GM18520 (cell line): ENCODE measurements at regions not wholly inside any gene's neighbourhood (a gene's known extent, or its start where the extent isn't known, plus 50 kb on each side); places are given as distances from the start of the nearest gene placed in this dataset.
"Not testable (repeated sequence)": the region's sequence is repeated elsewhere in the genome, so short reads cannot be mapped to it uniquely, and the experiment has no call there.

Source experiments
- ATAC-seq: cut with Tn5 transposase; IDR thresholded peaks from one replicate; pipeline ENCODE4 v1.9.1; 2021; ENCODE audit not compliant: unreplicated experiment

DNA sequence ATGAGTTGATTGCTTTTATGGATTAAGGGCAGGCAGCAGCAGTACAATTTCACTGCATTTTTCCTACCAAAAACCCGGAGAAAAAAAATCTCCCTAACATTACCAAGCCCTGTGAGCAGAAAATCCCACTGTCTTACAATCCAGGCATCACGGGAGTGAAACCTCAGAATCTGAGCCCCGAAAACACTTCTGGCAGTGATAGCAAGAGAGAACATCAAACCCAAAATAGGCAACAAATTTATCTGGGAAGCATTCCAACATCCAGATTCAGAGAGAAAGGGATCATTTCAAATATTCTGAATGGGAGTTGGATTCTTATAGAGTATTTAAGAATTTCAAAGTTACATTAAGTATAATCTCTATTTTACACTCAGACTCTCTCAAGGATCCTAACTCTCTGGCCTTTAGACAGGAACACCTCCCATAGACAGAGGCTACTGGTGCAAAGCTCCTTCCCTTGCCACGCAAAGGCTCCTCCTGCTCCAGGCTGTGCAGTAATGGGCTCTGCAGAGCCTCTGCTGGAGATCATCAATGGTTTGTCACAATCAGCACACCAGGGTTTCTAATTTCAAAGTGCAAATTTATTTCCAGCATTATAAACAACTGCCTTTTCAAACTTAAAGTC, 256.9 kb downstream of the PARM1 start:
- no peak for ATAC-seq

DNA sequence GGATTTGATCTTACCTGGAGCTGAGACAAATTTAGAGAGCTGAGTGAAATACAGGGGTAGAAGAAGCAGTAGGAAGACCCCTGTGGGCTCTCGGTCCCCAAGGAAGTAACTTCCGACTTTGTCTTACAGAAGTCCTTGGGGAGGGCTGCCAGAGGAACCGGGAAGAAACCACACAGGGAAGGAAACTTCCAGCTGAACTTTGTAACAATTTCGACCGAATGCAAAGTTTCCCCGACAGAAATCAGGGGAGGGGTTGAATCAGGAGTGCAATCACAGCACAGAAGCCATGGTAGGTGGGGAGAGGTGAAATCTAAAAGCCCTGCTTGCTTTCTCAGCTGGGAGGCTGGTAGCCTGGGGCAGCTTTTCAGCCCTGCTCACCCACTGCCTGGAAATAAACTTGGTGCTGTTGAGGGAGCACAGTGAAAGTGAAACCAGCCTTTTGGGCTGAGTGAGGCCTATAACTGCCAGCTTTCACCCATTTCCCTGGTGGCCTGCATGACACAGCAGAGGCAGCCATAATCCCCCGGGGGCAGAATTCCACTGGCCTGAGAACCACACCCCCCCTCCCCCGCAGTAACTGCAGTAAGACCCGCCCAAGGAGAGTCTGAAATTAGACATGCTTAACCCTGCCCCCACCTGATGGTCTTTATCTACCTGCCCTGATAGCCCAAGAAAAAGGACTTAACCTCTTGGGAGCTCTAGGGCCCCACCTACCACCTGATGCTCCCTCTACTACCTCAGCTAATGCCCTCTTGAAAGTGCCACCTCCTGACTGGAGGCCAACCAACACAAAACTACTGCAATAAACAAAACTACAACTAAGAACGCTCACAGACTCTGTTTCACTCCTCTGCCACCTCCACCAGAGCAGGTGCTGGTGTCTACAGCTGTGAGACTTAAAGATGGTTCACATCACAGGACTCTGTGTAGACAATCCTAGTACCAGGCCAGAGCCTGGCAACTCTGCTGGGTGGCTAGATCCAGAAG, 248.2 kb downstream of the PARM1 start:
- ATAC-seq, result peak; percentile 90

DNA sequence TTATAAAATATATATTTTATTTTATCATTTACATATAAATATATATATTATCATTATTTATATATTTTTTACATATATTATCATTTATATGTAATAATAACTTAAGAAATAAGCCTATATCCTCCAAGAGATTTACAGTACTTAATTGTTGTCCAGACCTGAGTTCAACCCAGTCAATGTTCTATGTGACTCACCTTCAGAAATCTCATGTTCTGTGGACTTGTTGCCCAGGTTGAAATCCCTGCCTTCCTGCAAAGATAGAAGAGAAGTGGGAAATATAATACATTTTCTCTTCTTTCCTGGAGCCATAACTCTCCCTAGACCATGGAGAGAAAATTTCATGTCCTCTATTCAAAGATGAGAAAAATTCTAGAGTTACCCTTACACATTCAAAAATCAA, 247.3 kb downstream of the PARM1 start:
- no peak for ATAC-seq

DNA sequence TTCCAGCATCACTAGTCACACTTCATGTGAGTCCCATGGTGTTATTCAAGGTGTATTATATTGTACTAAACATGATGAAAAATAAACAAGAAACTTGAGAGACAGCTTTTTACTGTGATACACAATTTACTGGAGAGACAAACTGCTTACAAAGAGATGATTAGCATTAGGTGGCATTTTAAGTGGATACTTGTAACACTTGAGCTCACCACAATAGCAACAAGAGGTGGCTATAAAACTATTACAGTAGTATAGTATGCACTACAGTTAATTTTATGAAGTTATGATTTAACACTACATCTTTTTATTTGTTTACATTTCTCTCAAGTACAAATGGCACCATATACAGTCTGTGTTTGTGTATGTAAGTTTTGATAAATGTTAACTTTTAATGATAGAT, 246.6 kb downstream of the PARM1 start:
- ATAC-seq, result no peak

DNA sequence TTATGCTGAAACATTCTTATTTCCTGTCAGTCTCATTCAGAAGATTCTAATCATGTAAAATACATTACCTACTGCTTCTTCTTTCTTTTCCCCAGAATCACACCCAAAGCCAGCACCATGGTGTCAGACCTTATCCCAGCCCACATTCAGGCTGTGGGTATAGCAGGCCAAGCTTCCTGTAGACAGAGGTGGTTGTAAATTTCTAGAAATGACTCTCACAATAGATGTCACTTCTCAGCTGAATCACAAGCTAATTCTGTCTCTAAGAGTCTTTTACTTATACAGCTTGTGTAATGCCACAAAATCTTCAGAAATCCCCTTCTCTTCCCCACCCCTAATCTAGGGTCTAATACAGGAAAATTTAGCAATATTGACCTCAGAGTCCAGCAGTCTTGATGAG, 239.6 kb downstream of the PARM1 start:
- peak; percentile 92 for ATAC-seq

DNA sequence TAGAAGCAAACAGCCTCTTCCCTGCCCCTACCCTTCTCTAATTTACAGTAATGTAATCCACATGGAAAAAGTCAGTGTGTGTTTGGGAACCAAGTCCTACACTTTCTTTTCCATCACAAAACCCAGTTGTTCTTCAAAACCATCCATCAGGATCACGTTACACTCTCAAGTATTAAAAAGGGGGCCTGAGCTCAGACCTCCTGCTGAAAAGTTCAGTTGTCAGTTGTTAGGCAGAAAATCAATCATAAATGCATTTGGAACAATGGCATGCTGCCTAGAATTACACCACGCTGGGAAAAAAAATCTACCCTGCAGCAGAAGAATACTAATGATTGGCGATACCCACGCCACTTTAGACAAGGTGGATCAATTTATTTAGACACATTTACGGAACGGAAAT, 236.5 kb downstream of the PARM1 start:
- no peak for ATAC-seq

DNA sequence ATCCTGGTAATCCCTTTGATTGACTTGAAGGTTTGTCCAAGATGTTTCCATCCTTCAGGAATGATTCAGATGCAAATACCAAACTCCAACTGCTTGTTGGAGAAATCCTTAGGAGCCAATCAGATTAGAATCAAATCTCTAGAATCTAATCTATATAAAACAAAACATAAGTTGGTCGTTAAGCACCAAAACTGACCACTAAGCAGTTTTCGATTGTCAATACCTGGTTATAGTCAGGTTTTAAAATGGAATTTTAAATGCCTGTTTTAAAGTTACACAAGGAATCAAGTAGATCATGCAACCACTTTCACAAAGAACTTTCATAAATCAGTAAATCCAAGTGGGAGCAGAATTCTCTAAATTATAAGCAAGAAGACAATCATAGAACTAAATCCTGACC, 236.1 kb downstream of the PARM1 start:
- no peak for ATAC-seq

DNA sequence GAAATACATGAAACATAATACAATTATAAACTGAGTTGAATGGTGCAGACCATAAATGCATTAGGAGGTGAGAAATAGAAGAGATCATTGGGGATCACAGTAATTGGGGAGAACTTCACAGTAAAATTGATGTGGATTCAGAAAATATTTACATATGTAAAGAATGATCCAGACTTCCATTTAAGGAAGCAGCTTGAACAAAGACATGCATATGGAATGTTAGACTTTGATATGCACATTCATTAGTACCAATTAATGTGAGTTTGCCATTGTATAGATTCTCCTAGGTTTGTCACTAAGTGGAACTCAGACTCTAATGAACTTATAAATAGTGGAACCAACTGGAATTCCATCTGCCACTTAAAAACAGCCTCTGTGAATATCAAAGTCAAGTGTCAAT, 235.6 kb downstream of the PARM1 start:
- ATAC-seq, result no peak

DNA sequence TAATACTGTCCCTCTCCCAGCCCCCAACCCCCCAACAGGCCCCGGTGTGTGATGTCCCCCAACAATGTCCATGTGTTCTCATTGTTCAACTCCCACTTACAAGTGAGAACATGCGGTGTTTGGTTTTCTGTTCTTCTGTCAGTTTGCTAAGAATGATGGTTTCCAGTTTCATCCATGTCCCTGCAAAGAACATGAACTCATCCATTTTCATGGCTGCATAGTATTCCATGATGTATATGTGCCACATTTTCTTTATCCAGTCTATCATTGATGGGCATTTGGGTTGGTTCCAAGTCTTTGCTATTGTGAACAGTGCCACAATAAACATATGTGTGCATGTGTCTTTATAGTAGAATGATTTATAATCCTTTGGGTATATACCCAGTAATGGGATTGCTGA, 232.2 kb downstream of the PARM1 start:
- not testable (repeated sequence) for ATAC-seq

DNA sequence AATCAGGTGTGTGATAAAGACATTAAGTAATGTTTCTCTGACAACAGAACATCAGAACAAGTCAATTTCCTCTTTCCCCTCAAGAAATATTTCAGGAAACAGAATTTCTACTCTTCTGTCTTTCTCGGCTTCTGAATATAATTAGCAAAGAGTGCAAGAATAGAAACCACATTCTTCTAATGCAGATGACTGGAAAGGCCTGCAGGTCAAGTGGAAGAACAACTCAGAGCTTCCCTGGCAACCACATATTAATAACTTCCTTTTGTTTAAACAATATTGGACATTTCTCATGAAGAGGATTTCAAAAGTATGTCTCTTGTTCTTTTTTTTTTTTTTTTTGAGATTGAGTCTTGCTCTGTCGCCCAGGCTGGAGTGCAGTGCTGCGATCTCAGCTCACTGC, 225.5 kb downstream of the PARM1 start:
- no peak for ATAC-seq

DNA sequence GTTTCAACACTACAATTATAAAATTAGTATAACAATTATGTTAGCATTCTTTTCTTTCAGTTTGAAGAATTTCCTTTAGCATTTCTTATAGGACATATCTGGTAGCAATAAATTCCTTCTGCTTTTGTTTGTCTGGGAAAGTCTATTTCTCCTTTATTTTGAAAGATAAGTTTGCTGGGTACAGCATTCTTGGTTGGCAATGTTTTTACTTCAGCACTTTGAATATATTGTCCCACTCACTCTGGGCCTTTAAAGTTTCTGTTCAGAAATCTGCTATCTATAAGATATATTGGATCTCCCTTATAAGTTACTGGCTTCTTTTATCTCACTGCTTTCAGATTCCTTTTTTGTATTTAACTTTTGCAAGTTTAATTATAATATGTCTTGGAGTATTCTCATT, 222.1 kb downstream of the PARM1 start:
- no peak for ATAC-seq

DNA sequence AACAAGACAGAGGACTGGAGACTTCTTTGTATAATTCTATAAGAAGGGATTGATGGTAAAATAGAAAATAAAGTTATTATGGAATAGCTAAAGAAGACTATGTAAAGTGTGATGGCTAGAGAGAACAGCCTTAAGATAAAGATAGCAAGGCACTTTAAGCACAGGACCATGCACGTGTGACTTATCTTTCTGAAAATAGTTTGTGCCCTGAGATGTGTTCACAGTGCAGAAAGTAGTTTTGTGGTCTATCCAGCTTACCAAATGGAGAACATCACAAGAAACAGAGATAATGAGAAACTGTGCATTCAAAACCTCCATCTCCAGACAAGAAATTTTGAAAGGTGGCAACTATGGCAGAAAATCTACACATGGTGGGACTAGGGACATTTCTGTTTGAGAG, 213.3 kb downstream of the PARM1 start:
- no peak for ATAC-seq

DNA sequence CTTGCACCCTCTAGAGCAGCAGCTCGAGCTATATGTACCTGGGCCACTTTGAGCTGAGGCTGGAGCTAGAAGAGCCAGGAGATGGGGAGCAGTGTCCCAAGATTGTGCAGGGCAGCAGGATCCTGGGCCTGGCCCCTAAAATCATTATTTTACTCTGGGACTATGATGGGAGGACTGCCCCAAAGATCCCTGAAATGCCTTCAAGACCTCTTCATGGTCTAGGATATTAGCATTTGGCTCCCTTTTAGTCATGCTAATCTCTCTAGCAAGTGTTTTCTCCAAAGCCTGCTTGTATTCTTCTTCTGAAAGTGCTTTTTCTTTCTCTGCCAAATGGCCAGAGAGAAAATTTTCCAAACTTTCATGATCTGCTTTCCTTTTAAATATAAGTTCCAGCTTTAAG, 211.6 kb downstream of the PARM1 start:
- ATAC-seq, result no peak

DNA sequence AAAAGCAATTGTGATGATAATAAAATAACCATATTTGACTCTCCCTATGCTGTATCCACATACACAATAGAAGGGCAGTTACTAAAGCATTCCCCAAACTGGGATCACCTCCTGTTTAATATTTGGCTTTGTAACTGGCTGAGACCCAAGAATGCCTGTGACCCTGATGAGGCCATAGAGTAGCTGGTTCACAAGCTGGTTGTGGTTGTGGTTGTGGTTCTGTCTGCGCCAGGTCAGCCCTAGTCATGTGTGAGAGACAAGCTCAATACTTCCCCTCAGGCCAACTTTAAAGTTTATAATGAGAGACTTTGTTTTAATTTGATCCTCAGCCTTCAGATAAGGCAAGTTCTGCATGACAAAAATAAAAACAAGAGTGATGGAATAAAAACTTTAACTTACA, 209.9 kb downstream of the PARM1 start:
- no peak for ATAC-seq

DNA sequence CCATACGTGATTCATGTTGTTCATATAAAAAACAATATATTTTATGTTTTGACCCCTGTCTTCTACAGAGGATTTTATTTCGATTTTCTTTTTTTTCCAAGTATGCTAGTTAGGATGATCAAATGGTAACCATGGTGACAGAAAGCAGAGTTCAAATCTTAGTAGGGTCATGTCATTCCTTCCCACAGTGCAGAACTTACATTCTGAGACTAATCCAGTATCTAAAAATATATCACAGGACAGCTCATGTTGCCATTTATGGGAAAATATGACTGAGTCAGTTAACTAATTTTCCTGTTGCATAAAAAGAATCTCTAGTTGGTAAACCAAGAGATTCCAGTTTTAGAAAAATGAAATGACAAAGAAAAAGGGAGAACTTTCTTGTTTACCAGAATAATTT, 209.5 kb downstream of the PARM1 start:
- no peak for ATAC-seq

DNA sequence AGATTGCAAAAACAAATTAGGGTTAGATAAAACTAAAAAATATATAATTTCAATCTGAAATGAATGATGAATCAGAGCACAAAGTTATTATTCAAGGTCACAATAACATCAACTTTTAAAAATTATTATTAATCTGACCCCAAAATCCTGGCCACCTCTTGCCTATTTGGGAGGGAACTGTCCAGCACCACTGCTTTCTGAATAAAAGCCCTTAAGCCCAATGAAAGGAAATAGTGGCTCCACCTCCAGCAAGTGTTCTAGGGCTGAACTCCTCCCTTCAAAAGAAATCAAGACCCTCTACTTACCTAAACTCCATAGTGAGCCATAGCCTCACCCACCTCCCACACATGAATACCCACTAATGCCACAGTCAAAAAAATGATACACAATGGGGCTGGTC, 208.2 kb downstream of the PARM1 start:
- ATAC-seq, result no peak

DNA sequence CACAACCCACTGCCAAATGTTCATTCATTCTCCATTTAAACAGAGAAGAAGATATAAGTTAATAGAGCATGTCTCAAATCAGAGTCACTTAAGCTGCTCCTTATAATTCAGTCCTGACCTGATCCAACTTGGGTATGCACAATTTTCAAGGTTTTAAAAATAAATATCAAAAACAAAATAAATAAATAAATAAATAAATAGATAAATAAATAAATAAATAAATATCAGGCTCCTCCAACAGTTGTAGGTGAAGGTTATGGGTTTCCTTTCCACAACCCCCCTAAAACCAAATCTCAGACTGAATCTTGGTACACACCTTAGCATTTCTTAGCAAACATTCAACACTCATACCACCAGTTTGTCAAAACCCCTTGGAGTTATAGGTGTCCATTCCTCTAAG, 204.4 kb downstream of the PARM1 start:
- no peak for ATAC-seq

DNA sequence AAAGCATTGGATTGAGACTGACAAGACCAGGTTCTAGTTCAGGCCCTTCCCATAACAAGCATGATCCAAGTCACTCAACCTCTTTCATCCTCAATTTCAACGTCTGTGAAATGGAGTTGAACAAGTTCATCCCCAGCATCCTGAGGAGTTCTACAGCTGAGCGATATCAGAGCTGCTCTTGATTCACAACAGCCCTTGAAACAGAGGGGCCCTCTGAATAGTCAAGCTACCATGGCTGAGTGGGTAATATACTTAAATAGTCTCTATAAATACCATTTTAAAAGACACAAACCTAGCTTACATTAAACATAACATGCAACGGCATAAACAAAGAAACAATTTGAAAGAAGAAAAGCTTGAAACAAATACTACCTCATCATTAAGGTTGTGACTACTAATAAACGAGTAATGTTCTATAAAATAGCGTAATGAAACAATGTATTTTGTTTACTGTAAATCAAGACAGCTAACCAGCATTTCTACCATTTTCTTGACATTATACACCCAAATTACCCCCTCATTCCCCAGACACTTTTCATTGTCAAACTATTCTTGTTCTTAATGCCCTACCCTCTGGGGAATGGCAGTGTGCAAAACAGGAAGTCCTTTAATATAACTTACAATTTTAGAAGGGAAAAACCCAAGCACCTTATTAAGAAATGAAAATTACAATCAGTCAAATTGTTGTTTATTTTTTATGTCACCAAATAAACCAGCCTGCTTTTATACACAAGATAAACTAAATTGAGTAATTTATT, 202.3 kb downstream of the PARM1 start:
- ATAC-seq, result no peak

DNA sequence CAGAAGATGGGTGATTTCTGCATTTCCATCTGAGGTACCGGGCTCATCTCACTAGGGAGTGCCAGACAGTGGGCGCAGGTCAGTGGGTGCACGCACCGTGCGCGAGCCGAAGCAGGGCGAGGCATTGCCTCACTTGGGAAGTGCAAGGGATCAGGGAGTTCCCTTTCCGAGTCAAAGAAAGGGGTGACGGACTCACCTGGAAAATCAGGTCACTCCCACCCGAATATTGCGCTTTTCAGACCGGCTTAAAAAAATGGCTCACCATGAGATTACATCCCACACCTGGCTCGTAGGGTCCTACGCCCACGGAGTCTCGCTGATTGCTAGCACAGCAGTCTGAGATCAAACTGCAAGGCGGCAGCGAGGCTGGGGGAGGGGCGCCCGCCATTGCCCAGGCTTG, 194.0 kb downstream of the PARM1 start:
- ATAC-seq, result not testable (repeated sequence)

DNA sequence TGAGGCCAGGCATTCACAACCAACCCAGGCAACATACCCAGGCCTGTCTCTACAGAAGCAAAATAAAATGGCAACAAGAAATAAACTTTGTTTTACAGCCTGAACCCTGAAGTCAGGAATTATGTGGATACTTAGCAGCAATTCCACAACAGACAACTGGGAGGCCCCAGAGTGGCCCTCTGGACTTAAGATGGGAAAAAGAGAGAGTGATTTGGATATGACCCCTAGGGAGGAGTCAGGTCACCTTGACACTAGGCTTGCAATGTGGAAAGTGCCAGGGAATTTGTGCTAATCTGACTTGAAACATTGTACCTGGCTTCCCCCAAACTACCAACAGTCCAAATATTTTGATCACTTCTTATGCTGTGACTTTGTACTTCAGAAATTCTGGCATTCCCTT, 193.1 kb downstream of the PARM1 start:
- no peak for ATAC-seq

DNA sequence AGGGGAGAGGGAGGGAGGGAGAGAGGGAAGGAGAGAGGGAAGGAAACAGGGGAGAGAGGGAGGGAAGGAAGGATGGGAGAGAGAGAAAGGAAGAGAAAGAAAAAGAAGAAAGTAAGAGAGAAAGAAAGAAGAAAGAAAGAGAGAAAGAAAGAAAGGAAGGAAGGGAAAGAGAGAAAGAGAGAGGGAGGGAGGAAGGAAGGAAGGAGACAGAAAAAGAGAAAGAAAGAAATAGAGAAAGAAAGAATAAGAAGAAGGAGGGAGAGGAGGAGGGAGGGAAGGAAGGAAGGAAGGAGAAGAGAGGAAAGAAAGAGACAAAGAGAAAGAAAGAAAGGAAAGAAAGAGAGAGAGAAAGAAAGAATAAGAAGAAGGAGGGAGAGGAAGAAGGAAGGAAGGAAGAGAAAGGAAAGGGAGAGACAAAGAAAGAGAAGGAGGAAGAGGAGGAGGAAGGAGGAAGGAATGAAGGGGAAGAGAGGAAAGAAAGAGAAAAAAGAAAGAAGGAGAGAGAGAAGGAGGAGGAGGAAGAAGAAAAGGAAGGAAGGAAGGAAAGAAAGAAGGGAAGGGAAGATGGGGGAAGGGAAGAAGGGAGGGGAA, 189.6 kb downstream of the PARM1 start:
- no peak for ATAC-seq
